ENCODE measurements at regions not wholly inside any gene's neighbourhood (a gene's known extent, or its start where the extent isn't known, plus 50 kb on each side); places are given as distances from the start of the nearest gene placed in this dataset.
A peak's percentile ranks its signal among the peaks of the same experiment; 100 is the strongest.

GRCh38 chr1:60133848-60134247 lies 60.3 kb upstream of the C1orf87 start:
- H3K4me3 ChIP-seq (ENCODE audit: low read depth, low read length): no peak overlapping the region
- no peak for TF ChIP-seq CTCF (IDR thresholded peaks at IDR 0.05; ENCODE audit: low read depth, low read length)

- TF ChIP-seq CTCF (IDR thresholded peaks at IDR 0.05; ENCODE audit: low read depth, low read length): no peak
- 0 out of 2 replicates have a peak overlapping the region, but pooled peaks have one; percentile 2 for H3K4me3 ChIP-seq (ENCODE audit: low read depth, low read length)
Observed at GRCh38 chr1:60133000-60133673, 59.6 kb upstream of the C1orf87 start.

- H3K4me3 ChIP-seq (ENCODE audit: low read depth, low read length): no peak overlapping the region
- TF ChIP-seq CTCF (IDR thresholded peaks at IDR 0.05; ENCODE audit: low read depth, low read length): no peak
Observed at GRCh38 chr1:60132108-60132507, 58.5 kb upstream of the C1orf87 start.

GRCh38 chr1:60130703-60131102 lies 57.1 kb upstream of the C1orf87 start:
- H3K4me3 ChIP-seq (ENCODE audit: low read depth, low read length): no peak overlapping the region
- TF ChIP-seq CTCF (IDR thresholded peaks at IDR 0.05; ENCODE audit: low read depth, low read length): no peak

- H3K4me3 ChIP-seq (ENCODE audit: low read depth, low read length): no peak overlapping the region
- TF ChIP-seq CTCF (IDR thresholded peaks at IDR 0.05; ENCODE audit: low read depth, low read length): no peak
Observed at GRCh38 chr1:60129911-60130310, 56.3 kb upstream of the C1orf87 start.

GRCh38 chr1:60126723-60127122 lies 53.2 kb upstream of the C1orf87 start:
- H3K4me3 ChIP-seq (ENCODE audit: low read depth, low read length): no peak overlapping the region
- TF ChIP-seq CTCF (IDR thresholded peaks at IDR 0.05; ENCODE audit: low read depth, low read length): no peak
